Tibial nerve (tissue), 4 donors: ENCODE measurements at regions not wholly inside any gene's neighbourhood (a gene's known extent, or its start where the extent isn't known, plus 50 kb on each side); places are given as distances from the start of the nearest gene placed in this dataset.
"Not testable (repeated sequence)": the region's sequence is repeated elsewhere in the genome, so short reads cannot be mapped to it uniquely, and the experiment has no call there.

Experiments
- DNase-seq, 2 donors: peaks; one replicate each; pipeline ENCODE4 v3.0.0-alpha.2; 2019; ENCODE audit warnings: low spot score in 2 of 2
- H3K27ac ChIP-seq, 4 donors: fragments of 200-600 bp; sonication (generic) in 3 of 4; one replicate each; pipeline ENCODE4 v1.5.1; 2017 to 2019; ENCODE audit warnings: mild to moderate bottlenecking in 1 of 4
- H3K27me3 ChIP-seq, 2 donors: fragments of 200-600 bp; sonication (generic) in 1 of 2; one replicate each; pipeline versions ENCODE4 v1.5.1 to v1.6.0; 2017 to 2019
- H3K36me3 ChIP-seq, 3 donors: fragments of 200-600 bp; sonication (generic); one replicate each; pipeline ENCODE4 v1.5.1; 2018 to 2019
- H3K4me1 ChIP-seq, 4 donors: fragments of 200-600 bp; sonication (generic) in 3 of 4; one replicate each; pipeline ENCODE4 v1.5.1; 2017 to 2019
- H3K4me3 ChIP-seq, 4 donors: fragments of 200-600 bp; sonication (generic) in 3 of 4; one replicate each; pipeline ENCODE4 v1.5.1; 2017 to 2019; ENCODE audit warnings: mild to moderate bottlenecking in 1 of 4, moderate library complexity in 1 of 4
- H3K9me3 ChIP-seq, 4 donors: fragments of 200-600 bp; sonication (generic) in 3 of 4; one replicate each; pipeline ENCODE4 v1.5.1; 2017 to 2019
- CTCF ChIP-seq, 5 experiments: fragments of 200-600 bp in 3 of 5; fragments of 450-650 bp in 2 of 5; sonication (generic) in 3 of 5; IDR thresholded peaks; one replicate each; pipeline ENCODE4 v1.5.1; 2016 to 2019; ENCODE audit warnings: antibody characterized with exemption in 5 of 5, mild to moderate bottlenecking in 3 of 5, moderate library complexity in 2 of 5
- EP300 ChIP-seq, 2 donors: sonication (generic); formaldehyde crosslinking; IDR thresholded peaks; one replicate each; pipeline ENCODE4 v1.6.1; 2017; ENCODE audit warnings: antibody characterized with exemption in 2 of 2, mild to moderate bottlenecking in 1 of 2
- POLR2A ChIP-seq, 2 donors: fragments of 450-650 bp; IDR thresholded peaks; one replicate each; pipeline ENCODE4 v1.6.1; 2017; ENCODE audit warnings: antibody characterized with exemption in 2 of 2, mild to moderate bottlenecking in 2 of 2, moderate library complexity in 2 of 2
- WGBS, 2 donors: methylation state at CpG; one replicate each; pipeline ENCODE4 v1.1.5; 2018; 5-methylcytosine and 5-hydroxymethylcytosine counted together

GRCh38 chr2:122570641-122571040 is 815.2 kb downstream of the TSN start:
- H3K27me3 ChIP-seq: no peaks in the 10 kb centered on the region
- H3K27ac ChIP-seq: no peak overlapping the region
- no peak for DNase-seq
- no peaks in the 10 kb centered on the region for H3K9me3 ChIP-seq
- H3K4me3 ChIP-seq: no peak overlapping the region
- TF ChIP-seq CTCF (IDR thresholded peaks at IDR 0.05): no peak
- TF ChIP-seq POLR2A (IDR thresholded peaks at IDR 0.05): no peak
- TF ChIP-seq EP300 (IDR thresholded peaks at IDR 0.05): no peak
- WGBS, 2 donors: 89 to 95% methylated on average over 15 of the region's 15 CpGs
- H3K36me3 ChIP-seq: no peaks in the 10 kb centered on the region
- H3K4me1 ChIP-seq: no peaks in the 10 kb centered on the region

- not testable (repeated sequence) for H3K27me3 ChIP-seq, H3K9me3 ChIP-seq, H3K4me1 ChIP-seq, H3K27ac ChIP-seq, DNase-seq, H3K4me3 ChIP-seq, H3K36me3 ChIP-seq
Observed at GRCh38 chr2:122571471-122571870, 816.0 kb downstream of the TSN start.

GRCh38 chr2:122575076-122575475 is 819.6 kb downstream of the TSN start:
- TF ChIP-seq POLR2A (IDR thresholded peaks at IDR 0.05): no peak
- no peak for TF ChIP-seq EP300 (IDR thresholded peaks at IDR 0.05)
- no peak for TF ChIP-seq CTCF (IDR thresholded peaks at IDR 0.05)
- no peaks in the 10 kb centered on the region for H3K9me3 ChIP-seq
- H3K36me3 ChIP-seq: no peaks in the 10 kb centered on the region
- no peak overlapping the region for H3K4me3 ChIP-seq
- no peak for DNase-seq
- H3K27ac ChIP-seq: no peak overlapping the region
- no peaks in the 10 kb centered on the region for H3K27me3 ChIP-seq
- H3K4me1 ChIP-seq: no peaks in the 10 kb centered on the region

GRCh38 chr2:122583159-122583917 is 827.9 kb downstream of the TSN start:
- WGBS, 2 donors: 84 to 93% methylated on average over 2 of the region's 2 CpGs
- no peak overlapping the region for H3K27ac ChIP-seq
- peaks cover 0 to 10% (median 0%) of the 10 kb centered on the region in 4 donors for H3K9me3 ChIP-seq
- TF ChIP-seq POLR2A (IDR thresholded peaks at IDR 0.05): no peak
- TF ChIP-seq EP300 (IDR thresholded peaks at IDR 0.05): no peak
- no peak for TF ChIP-seq CTCF (IDR thresholded peaks at IDR 0.05)
- H3K4me3 ChIP-seq: no peak overlapping the region
- H3K4me1 ChIP-seq: no peaks in the 10 kb centered on the region
- no peak for DNase-seq
- no peaks in the 10 kb centered on the region for H3K27me3 ChIP-seq
- no peaks in the 10 kb centered on the region for H3K36me3 ChIP-seq

GRCh38 chr2:122590524-122590923 is 835.1 kb downstream of the TSN start:
- no peak for DNase-seq
- Histone ChIP-seq H3K27ac (no peak overlapping the region), H3K36me3 (no peaks in the 10 kb centered on the region), H3K27me3 (no peaks in the 10 kb centered on the region), H3K4me3 (no peak overlapping the region), H3K9me3 (no peaks in the 10 kb centered on the region), H3K4me1 (no peaks in the 10 kb centered on the region)
- TF ChIP-seq POLR2A (IDR thresholded peaks at IDR 0.05): no peak
- no peak for TF ChIP-seq EP300 (IDR thresholded peaks at IDR 0.05)
- TF ChIP-seq CTCF (IDR thresholded peaks at IDR 0.05): no peak
- WGBS, 2 donors: 75 to 87% methylated on average over 3 of the region's 3 CpGs

GRCh38 chr2:122595065-122595464 is 839.6 kb downstream of the TSN start:
- H3K4me1 ChIP-seq: no peaks in the 10 kb centered on the region
- no peaks in the 10 kb centered on the region for H3K9me3 ChIP-seq
- no peaks in the 10 kb centered on the region for H3K27me3 ChIP-seq
- DNase-seq: no peak
- H3K36me3 ChIP-seq: no peaks in the 10 kb centered on the region
- WGBS, 2 donors: 39 to 75% methylated on average over 2 of the region's 2 CpGs
- H3K4me3 ChIP-seq: no peak overlapping the region
- no peak overlapping the region for H3K27ac ChIP-seq
- no peak for TF ChIP-seq POLR2A (IDR thresholded peaks at IDR 0.05)
- TF ChIP-seq EP300 (IDR thresholded peaks at IDR 0.05): no peak
- no peak for TF ChIP-seq CTCF (IDR thresholded peaks at IDR 0.05)
